GM10266 (cell line): ENCODE measurements at regions not wholly inside any gene's neighbourhood (a gene's known extent, or its start where the extent isn't known, plus 50 kb on each side); places are given as distances from the start of the nearest gene placed in this dataset.

Experiments
- DNase-seq: peaks from one replicate; pipeline ENCODE4 v3.0.0; 2012; ENCODE audit errors: extremely low spot score
- TF ChIP-seq, protein P1 (sequence below): IDR thresholded peaks from 2 replicates; pipeline ENCODE4 v1.5.1; 2012; ENCODE audit warnings: mild to moderate bottlenecking, low read depth; ENCODE audit not compliant: control insufficient read depth, insufficient read depth; ENCODE audit errors: missing control alignments

- DNase-seq: no peak
- TF ChIP-seq, protein P1, sequence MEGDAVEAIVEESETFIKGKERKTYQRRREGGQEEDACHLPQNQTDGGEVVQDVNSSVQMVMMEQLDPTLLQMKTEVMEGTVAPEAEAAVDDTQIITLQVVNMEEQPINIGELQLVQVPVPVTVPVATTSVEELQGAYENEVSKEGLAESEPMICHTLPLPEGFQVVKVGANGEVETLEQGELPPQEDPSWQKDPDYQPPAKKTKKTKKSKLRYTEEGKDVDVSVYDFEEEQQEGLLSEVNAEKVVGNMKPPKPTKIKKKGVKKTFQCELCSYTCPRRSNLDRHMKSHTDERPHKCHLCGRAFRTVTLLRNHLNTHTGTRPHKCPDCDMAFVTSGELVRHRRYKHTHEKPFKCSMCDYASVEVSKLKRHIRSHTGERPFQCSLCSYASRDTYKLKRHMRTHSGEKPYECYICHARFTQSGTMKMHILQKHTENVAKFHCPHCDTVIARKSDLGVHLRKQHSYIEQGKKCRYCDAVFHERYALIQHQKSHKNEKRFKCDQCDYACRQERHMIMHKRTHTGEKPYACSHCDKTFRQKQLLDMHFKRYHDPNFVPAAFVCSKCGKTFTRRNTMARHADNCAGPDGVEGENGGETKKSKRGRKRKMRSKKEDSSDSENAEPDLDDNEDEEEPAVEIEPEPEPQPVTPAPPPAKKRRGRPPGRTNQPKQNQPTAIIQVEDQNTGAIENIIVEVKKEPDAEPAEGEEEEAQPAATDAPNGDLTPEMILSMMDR: no peak
These were observed 364.7 kb downstream of the TXNL1 start for GRCh38 chr18:56273541-56274219.

DNA sequence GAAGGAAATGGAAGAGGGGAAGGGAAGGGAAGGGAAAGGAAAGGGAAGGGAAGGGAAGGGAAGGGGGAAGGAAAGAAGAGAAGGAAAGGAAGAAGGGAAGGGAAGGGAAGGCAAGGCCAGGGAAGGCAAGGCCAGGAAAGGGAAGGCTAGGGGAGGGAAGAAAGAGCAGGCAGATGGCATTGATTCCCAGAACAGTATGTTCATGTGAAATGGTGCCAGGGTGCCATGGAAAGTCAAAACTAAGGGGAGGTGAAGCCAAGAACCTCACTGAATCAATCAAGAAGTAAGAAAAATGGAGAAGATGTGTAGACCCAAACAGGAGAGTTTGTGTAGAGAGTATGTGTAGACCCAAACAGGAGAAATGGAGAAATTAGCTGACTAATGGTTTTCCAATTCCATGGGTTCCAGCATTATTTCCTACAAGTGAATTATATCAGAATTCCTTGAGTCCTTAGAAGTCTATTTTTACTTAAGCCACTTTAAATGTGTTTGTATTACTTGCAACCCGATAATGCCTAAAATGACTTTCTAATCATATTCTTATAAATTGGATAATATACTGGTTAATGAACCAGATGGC lies 367.6 kb downstream of the TXNL1 start:
- TF ChIP-seq, protein P1: no peak
- DNase-seq: no peak

- TF ChIP-seq, protein P1: no peak
- DNase-seq: no peak
These were observed 368.4 kb downstream of the TXNL1 start for GRCh38 chr18:56269958-56270357.

DNA sequence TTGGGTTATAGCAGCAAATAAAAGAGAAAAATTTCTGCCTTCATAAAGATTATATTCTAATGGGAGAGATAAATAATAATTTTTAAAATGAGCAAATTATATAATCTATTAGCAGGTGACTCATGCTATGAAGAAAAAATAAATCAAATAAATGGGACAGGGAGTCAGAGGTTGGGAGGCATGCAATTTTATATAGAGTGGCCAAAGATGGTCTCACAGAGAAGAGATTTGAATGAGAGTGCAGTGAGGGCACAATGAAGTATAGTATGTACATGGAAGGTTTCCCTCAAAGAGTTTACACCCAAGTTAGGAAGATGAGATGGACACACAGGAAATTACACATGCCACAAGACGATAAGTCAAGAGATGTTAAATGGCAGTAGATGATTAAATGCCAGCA lies 369.4 kb downstream of the TXNL1 start:
- no peak for DNase-seq
- TF ChIP-seq, protein P1: no peak

DNA sequence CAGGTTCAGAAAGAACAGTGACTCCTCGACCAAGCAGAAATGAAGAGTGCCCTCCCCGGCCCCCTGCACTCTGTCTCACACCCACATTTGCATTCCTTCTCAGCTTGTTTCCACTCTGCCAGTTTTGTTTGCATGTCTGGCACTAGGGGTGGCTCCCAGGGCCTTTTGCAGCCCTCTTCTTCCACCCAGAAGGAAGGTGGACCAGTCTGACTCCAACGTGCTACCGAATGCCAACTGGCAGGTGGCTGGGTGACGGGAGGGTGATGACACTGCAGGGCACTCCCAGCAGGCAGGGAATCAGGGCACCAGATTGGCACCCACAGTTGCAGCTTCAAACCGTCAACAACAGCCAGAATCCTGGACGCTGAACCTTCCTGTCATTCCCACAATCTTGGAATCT lies 371.1 kb downstream of the TXNL1 start:
- no peak for DNase-seq
- TF ChIP-seq, protein P1: no peak

GRCh38 chr18:56258178-56258577 lies 380.2 kb downstream of the TXNL1 start:
- DNase-seq: no peak
- TF ChIP-seq, protein P1: no peak

- TF ChIP-seq, protein P1: no peak
- peak; percentile 15 for DNase-seq
These were observed 381.2 kb downstream of the TXNL1 start for GRCh38 chr18:56257205-56257604.
